ENCODE measurements at regions not wholly inside any gene's neighbourhood (a gene's known extent, or its start where the extent isn't known, plus 50 kb on each side); places are given as distances from the start of the nearest gene placed in this dataset.

GRCh38 chr4:153045111-153045982 lies 109.2 kb downstream of the FHDC1 start:
- no peak for DNase-seq (ENCODE audit: low read depth)
- H3K4me3 ChIP-seq (ENCODE audit: low read length), result no peak overlapping the region
- TF ChIP-seq CTCF (conservative IDR thresholded peaks at IDR 0.05; ENCODE audit: low read length), result no peak

- TF ChIP-seq CTCF (conservative IDR thresholded peaks at IDR 0.05; ENCODE audit: low read length), result no peak
- DNase-seq (ENCODE audit: low read depth), result no peak
- H3K4me3 ChIP-seq (ENCODE audit: low read length), result no peak overlapping the region
Measured at GRCh38 chr4:153058671-153059060, 122.5 kb downstream of the FHDC1 start.

GRCh38 chr4:153060196-153060595 lies 124.1 kb downstream of the FHDC1 start:
- no peak for TF ChIP-seq CTCF (conservative IDR thresholded peaks at IDR 0.05; ENCODE audit: low read length)
- H3K4me3 ChIP-seq (ENCODE audit: low read length), result no peak overlapping the region
- DNase-seq (ENCODE audit: low read depth), result no peak

DNA sequence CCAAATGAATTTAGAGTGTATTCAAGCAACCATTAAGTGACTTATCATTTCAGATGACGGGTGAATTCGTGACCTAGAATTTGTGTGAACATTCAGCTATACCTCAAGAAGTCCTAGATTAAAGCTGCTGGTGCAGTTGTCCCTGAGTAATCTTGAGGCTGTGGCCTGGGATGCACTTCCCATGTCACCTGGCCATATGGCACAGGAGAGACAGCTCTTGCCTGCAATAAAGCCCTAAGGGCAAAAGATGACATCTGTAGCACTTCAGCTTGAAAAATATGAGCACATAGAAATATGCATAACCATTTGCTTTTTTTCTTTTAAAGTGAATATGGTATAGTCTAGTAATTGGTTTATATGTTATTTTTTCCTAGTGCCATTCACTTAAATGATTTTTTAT lies 125.8 kb downstream of the FHDC1 start:
- no peak for DNase-seq (ENCODE audit: low read depth)
- no peak overlapping the region for H3K4me3 ChIP-seq (ENCODE audit: low read length)
- no peak for TF ChIP-seq CTCF (conservative IDR thresholded peaks at IDR 0.05; ENCODE audit: low read length)

DNA sequence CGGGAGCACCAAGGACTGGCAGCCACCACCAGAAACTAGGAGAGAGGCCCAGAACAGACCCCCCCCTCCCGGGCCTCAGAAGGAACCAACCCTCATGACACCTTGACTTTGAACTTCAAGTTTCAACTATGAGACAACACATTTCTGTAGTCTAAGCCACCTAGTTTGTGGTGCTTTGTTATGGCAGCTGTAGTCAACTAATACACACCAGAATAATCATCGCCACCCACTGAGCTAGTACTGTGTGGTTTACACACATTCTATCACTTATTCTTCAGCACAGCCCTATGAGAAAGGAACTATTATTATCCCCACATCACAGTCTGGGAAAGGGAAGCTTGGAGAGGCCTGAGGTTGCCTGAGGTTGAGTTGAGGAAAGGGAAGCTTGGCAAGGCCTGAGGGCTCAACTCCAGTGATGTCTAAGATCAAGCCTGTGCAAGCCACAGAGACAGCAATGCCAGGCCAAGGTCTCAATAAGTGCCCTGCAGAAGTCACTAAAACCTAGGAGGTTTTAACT lies 126.6 kb downstream of the FHDC1 start:
- H3K4me3 ChIP-seq (ENCODE audit: low read length), result no peak overlapping the region
- no peak for TF ChIP-seq CTCF (conservative IDR thresholded peaks at IDR 0.05; ENCODE audit: low read length)
- DNase-seq (ENCODE audit: low read depth), result no peak

DNA sequence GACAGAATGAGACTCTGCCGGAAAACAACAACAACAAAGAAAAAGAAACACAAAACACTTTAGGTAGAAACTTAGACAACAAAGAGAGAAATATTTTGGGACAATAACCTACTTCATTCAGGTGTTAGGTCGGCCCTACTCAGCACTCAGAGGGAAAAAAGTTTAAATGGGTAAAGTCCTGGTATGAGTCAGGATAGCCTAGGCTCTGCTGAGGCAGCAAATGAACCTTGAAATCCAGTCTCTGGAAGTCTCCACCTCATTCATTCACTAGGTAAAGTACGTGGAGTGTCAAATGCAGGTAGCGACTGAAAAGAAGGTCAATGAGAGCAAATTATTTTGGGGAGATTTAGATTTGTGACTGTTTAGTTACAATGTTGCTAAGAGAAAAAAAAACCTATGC lies 127.4 kb downstream of the FHDC1 start:
- no peak for DNase-seq (ENCODE audit: low read depth)
- H3K4me3 ChIP-seq (ENCODE audit: low read length), result no peak overlapping the region
- no peak for TF ChIP-seq CTCF (conservative IDR thresholded peaks at IDR 0.05; ENCODE audit: low read length)

DNA sequence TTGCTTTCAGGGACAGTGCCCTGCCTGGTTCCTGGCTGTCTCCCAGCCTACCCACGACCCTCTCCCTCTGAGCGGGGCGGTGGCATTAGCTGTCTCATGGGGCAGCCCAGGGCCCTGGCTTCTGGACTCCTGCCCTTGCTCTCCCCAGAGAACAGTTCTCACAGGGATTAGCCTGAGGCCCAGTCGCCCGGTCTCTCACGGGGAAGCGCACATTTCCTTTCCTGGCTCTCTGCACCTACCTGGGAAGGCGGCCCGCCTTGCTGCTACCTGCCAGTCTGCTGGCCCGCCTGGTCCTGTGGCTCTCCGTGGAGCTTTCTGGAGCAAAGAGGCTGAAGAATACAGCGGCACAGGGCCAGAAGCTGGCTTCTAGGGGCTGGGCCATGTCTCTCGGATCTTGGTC lies 128.4 kb downstream of the FHDC1 start:
- no peak for TF ChIP-seq CTCF (conservative IDR thresholded peaks at IDR 0.05; ENCODE audit: low read length)
- DNase-seq (ENCODE audit: low read depth), result no peak
- H3K4me3 ChIP-seq (ENCODE audit: low read length), result no peak overlapping the region

All from AG10803 (cell line).